SK-N-SH treated with all-trans-retinoic acid at 6 μM for 48 hours (cell line): ENCODE measurements at regions not wholly inside any gene's neighbourhood (a gene's known extent, or its start where the extent isn't known, plus 50 kb on each side); places are given as distances from the start of the nearest gene placed in this dataset.

Experiments used
- ATAC-seq: fragments of 200-7000 bp; cut with Tn5 transposase; 3 replicates; pipeline ENCODE4 v1.9.1; 2020; ENCODE audit warnings: mild to moderate bottlenecking, moderate library complexity
- ARNTL ChIP-seq: fragments of 450-650 bp; formaldehyde crosslinking; IDR thresholded peaks from 2 replicates; pipeline ENCODE4 v1.5.0; 2020; ENCODE audit warnings: low read depth, mild to moderate bottlenecking, moderate library complexity, borderline replicate concordance
- CSDC2 ChIP-seq: fragments of 250-450 bp; sonication (Bioruptor Pico); IDR thresholded peaks from 2 replicates; pipeline ENCODE4 v1.5.0; 2020; ENCODE audit warnings: mild to moderate bottlenecking, moderate library complexity
- ESRRG ChIP-seq: fragments of 250-450 bp; sonication (Bioruptor Pico); IDR thresholded peaks from 2 replicates; pipeline ENCODE4 v1.6.1; 2021; ENCODE audit warnings: mild to moderate bottlenecking
- GLIS3 ChIP-seq: fragments of 250-450 bp; sonication (Bioruptor Pico); IDR thresholded peaks from 2 replicates; pipeline ENCODE4 v1.5.0; 2020; ENCODE audit warnings: mild to moderate bottlenecking, moderate library complexity
- ISL1 ChIP-seq: fragments of 250-450 bp; sonication (Bioruptor Pico); IDR thresholded peaks from 2 replicates; pipeline ENCODE4 v2.1.2; 2022; ENCODE audit warnings: mild to moderate bottlenecking, moderate library complexity
- OSR1 ChIP-seq: fragments of 250-450 bp; sonication (Bioruptor Pico); IDR thresholded peaks from 2 replicates; pipeline ENCODE4 v1.8.0; 2022; ENCODE audit warnings: moderate library complexity, mild to moderate bottlenecking, inconsistent platforms
- PPARA ChIP-seq: fragments of 250-450 bp; sonication (Bioruptor Pico); IDR thresholded peaks from 2 replicates; pipeline ENCODE4 v1.5.0; 2020; ENCODE audit warnings: mild to moderate bottlenecking, borderline replicate concordance
- RARB ChIP-seq: fragments of 250-450 bp; sonication (Bioruptor Pico); IDR thresholded peaks from 2 replicates; pipeline ENCODE4 v1.8.0; 2021; ENCODE audit warnings: mild to moderate bottlenecking, moderate library complexity
- SNAI2 ChIP-seq: fragments of 250-450 bp; sonication (Bioruptor Pico); IDR thresholded peaks from 2 replicates; pipeline ENCODE4 v1.5.0; 2020; ENCODE audit warnings: mild to moderate bottlenecking, moderate library complexity
- TCF4 ChIP-seq: fragments of 250-450 bp; sonication (Bioruptor Pico); IDR thresholded peaks from 2 replicates; pipeline ENCODE4 v1.8.0; 2021; ENCODE audit warnings: mild to moderate bottlenecking, moderate library complexity, borderline replicate concordance
- TOX ChIP-seq: fragments of 250-450 bp; sonication (Bioruptor Pico); IDR thresholded peaks from 2 replicates; pipeline ENCODE4 v1.8.0; 2021; ENCODE audit warnings: mild to moderate bottlenecking, moderate library complexity, borderline replicate concordance
- ZC3H10 ChIP-seq: fragments of 250-450 bp; sonication (Bioruptor Pico); IDR thresholded peaks from 2 replicates; pipeline ENCODE4 v1.5.1; 2021; ENCODE audit warnings: mild to moderate bottlenecking, moderate library complexity
- ZFP3 ChIP-seq: fragments of 250-450 bp; sonication (Bioruptor Pico); IDR thresholded peaks from 2 replicates; pipeline ENCODE4 v1.5.0; 2020; ENCODE audit warnings: mild to moderate bottlenecking, moderate library complexity
- ZFP30 ChIP-seq: fragments of 450-650 bp; formaldehyde crosslinking; IDR thresholded peaks from 2 replicates; pipeline ENCODE4 v1.5.0; 2022; ENCODE audit warnings: mild to moderate bottlenecking, moderate library complexity
- ZNF565 ChIP-seq: fragments of 450-650 bp; formaldehyde crosslinking; conservative IDR thresholded peaks from 2 replicates; pipeline ENCODE4 v1.5.0; 2020; ENCODE audit warnings: low read depth, mild to moderate bottlenecking, moderate library complexity
- ZNF70 ChIP-seq: fragments of 450-650 bp; formaldehyde crosslinking; IDR thresholded peaks from 2 replicates; pipeline ENCODE4 v1.5.0; 2020; ENCODE audit warnings: mild to moderate bottlenecking, moderate library complexity
- ZNF8 ChIP-seq: fragments of 450-650 bp; formaldehyde crosslinking; IDR thresholded peaks from 2 replicates; pipeline ENCODE4 v1.5.0; 2020; ENCODE audit warnings: mild to moderate bottlenecking, moderate library complexity
- TF ChIP-seq, protein P1 (sequence below): fragments of 250-450 bp; sonication (Bioruptor Pico); IDR thresholded peaks from 2 replicates; pipeline ENCODE4 v1.5.1; 2021; ENCODE audit warnings: mild to moderate bottlenecking, moderate library complexity
- TF ChIP-seq, protein P2 (sequence below): fragments of 250-450 bp; sonication (Bioruptor Pico); IDR thresholded peaks from 2 replicates; pipeline ENCODE4 v1.8.0; 2020; ENCODE audit warnings: mild to moderate bottlenecking, moderate library complexity, borderline replicate concordance
- TF ChIP-seq, protein P3 (sequence below): fragments of 250-450 bp; sonication (Bioruptor Pico); IDR thresholded peaks from 2 replicates; pipeline ENCODE4 v1.5.1; 2020; ENCODE audit warnings: low read depth, mild to moderate bottlenecking, moderate library complexity
- TF ChIP-seq, protein P4 (sequence below): fragments of 250-450 bp; sonication (Bioruptor Pico); IDR thresholded peaks from 2 replicates; pipeline ENCODE4 v1.5.0; 2020; ENCODE audit warnings: mild to moderate bottlenecking, moderate library complexity

DNA sequence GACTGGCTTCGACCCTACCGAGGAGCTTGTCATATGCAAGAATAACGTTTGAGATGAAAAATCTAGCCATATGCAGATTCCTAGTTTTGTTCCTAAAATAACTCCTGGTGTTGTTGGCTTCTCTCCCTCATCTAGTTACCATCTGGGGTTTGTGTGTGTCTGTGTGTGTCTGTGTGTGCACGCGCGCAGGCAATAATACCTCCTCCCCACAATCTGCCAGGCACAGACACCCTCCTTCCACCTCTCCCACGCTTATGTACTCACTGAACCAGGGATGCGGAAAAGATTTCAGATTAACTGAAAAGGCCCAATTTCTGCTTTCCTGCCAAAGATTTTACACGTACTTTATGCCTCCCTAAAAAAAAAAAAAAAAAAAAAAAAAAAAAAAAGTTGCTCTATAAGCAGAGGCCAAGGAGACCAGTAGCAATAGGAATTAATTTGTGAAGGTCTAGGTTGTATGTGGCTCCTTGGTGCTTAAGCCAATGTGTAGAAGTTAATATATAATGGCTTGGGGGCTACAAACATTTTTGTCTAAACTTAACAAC is 452.7 kb downstream of the NUF2 start (continued):
- TF ChIP-seq, protein P1, sequence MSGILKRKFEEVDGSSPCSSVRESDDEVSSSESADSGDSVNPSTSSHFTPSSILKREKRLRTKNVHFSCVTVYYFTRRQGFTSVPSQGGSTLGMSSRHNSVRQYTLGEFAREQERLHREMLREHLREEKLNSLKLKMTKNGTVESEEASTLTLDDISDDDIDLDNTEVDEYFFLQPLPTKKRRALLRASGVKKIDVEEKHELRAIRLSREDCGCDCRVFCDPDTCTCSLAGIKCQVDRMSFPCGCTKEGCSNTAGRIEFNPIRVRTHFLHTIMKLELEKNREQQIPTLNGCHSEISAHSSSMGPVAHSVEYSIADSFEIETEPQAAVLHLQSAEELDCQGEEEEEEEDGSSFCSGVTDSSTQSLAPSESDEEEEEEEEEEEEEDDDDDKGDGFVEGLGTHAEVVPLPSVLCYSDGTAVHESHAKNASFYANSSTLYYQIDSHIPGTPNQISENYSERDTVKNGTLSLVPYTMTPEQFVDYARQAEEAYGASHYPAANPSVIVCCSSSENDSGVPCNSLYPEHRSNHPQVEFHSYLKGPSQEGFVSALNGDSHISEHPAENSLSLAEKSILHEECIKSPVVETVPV (CRISPR knock-in tag): no peak
- TF ChIP-seq PPARA (no peak), CSDC2 (CRISPR knock-in tag) (no peak), ZFP30 (CRISPR knock-in tag) (no peak), SNAI2 (no peak), ZC3H10 (CRISPR knock-in tag) (no peak)

DNA sequence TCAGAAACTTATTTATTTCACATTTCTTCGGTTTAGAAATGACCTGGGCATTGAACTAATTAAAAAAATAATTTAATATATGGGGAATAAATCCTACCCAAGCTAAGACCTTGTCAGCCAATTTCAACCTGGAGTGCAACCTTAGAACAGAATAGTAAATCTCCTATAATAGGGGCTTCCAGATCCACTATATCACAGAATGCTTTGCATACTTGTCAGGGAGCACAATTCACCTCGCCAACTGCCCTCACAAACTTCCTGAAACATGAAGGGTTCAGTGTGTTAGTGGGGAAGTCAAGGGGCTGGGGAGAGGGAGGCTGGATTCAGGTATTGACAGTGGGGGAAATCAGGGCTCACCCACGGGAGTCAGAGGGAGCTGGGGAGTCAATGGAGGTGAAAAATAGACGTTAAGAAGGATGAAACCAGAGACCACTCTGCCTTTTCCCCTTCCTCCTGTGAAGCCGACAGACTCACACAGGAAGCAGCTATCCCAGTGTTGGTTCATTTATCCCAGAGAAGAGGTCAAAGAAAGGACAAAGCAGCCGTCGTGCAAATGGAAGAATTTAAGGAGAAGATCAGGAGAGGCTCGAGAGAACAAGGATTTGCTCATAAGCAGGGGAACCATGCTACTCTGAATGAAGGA is 453.3 kb downstream of the NUF2 start:
- no peak for ATAC-seq
- TF ChIP-seq PPARA (no peak), GLIS3 (no peak), ARNTL (no peak), OSR1 (CRISPR knock-in tag) (no peak), ZC3H10 (CRISPR knock-in tag) (no peak), CSDC2 (CRISPR knock-in tag) (no peak), TCF4 (no peak), ESRRG (no peak), ZNF70 (CRISPR knock-in tag) (no peak), RARB (CRISPR knock-in tag) (no peak), ZFP3 (no peak)
- TF ChIP-seq, protein P1 (CRISPR knock-in tag): no peak

DNA sequence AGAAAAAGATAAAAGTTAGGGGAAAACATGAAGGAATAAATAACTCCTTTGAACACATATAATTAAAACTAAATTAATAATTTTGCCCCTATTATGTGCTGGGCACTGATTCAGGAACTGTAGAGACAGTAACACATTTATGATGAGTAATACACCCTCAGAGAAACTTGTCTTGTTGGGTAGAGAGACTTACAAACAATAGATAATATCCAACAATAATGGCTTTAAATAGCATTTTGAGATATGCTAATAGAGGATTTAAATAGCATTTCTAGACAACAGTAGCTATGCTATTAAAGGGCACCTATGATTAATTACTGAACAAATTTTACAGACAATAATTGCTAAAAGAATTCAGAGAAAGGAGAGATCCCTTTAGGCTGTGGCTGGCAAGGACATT is 455.5 kb downstream of the NUF2 start:
- no peak for ATAC-seq
- TF ChIP-seq CSDC2 (CRISPR knock-in tag) (no peak), RARB (CRISPR knock-in tag) (no peak), GLIS3 (no peak)

DNA sequence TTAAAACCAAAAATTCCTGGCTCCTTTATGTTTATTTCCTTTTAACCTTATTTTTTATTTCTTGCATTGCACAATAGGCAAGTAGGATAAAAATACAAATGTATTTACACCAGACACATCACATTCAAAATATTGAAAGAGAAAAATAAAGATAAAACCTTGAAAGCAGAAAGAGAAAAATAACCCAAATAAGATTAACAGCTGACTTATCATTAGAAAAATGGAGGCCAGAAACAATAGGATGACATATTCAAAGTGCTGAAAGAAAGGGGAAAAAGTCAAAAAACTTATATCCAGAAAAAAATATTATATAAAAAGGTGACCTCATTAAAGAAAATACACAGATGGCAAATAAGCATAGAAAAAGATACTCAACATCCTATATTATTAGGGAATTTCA is 459.4 kb downstream of the NUF2 start:
- no peak for TF ChIP-seq ZFP30 (CRISPR knock-in tag)
- no peak for TF ChIP-seq ZNF565
- TF ChIP-seq ZNF70 (CRISPR knock-in tag): no peak
- TF ChIP-seq, protein P2, sequence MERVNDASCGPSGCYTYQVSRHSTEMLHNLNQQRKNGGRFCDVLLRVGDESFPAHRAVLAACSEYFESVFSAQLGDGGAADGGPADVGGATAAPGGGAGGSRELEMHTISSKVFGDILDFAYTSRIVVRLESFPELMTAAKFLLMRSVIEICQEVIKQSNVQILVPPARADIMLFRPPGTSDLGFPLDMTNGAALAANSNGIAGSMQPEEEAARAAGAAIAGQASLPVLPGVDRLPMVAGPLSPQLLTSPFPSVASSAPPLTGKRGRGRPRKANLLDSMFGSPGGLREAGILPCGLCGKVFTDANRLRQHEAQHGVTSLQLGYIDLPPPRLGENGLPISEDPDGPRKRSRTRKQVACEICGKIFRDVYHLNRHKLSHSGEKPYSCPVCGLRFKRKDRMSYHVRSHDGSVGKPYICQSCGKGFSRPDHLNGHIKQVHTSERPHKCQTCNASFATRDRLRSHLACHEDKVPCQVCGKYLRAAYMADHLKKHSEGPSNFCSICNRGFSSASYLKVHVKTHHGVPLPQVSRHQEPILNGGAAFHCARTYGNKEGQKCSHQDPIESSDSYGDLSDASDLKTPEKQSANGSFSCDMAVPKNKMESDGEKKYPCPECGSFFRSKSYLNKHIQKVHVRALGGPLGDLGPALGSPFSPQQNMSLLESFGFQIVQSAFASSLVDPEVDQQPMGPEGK: no peak
- no peak for TF ChIP-seq SNAI2
- TF ChIP-seq, protein P3, sequence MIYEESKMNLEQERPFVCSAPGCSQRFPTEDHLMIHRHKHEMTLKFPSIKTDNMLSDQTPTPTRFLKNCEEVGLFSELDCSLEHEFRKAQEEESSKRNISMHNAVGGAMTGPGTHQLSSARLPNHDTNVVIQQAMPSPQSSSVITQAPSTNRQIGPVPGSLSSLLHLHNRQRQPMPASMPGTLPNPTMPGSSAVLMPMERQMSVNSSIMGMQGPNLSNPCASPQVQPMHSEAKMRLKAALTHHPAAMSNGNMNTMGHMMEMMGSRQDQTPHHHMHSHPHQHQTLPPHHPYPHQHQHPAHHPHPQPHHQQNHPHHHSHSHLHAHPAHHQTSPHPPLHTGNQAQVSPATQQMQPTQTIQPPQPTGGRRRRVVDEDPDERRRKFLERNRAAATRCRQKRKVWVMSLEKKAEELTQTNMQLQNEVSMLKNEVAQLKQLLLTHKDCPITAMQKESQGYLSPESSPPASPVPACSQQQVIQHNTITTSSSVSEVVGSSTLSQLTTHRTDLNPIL: no peak
- TF ChIP-seq, protein P1 (CRISPR knock-in tag): no peak
- TF ChIP-seq ZC3H10 (CRISPR knock-in tag): no peak
- TF ChIP-seq ISL1: no peak
- TF ChIP-seq ZFP3: no peak
- TF ChIP-seq ZNF8 (CRISPR knock-in tag): no peak
- TF ChIP-seq TOX (CRISPR knock-in tag): no peak
- no peak for TF ChIP-seq ESRRG
- TF ChIP-seq, protein P4, sequence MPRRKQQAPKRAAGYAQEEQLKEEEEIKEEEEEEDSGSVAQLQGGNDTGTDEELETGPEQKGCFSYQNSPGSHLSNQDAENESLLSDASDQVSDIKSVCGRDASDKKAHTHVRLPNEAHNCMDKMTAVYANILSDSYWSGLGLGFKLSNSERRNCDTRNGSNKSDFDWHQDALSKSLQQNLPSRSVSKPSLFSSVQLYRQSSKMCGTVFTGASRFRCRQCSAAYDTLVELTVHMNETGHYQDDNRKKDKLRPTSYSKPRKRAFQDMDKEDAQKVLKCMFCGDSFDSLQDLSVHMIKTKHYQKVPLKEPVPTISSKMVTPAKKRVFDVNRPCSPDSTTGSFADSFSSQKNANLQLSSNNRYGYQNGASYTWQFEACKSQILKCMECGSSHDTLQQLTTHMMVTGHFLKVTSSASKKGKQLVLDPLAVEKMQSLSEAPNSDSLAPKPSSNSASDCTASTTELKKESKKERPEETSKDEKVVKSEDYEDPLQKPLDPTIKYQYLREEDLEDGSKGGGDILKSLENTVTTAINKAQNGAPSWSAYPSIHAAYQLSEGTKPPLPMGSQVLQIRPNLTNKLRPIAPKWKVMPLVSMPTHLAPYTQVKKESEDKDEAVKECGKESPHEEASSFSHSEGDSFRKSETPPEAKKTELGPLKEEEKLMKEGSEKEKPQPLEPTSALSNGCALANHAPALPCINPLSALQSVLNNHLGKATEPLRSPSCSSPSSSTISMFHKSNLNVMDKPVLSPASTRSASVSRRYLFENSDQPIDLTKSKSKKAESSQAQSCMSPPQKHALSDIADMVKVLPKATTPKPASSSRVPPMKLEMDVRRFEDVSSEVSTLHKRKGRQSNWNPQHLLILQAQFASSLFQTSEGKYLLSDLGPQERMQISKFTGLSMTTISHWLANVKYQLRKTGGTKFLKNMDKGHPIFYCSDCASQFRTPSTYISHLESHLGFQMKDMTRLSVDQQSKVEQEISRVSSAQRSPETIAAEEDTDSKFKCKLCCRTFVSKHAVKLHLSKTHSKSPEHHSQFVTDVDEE (CRISPR knock-in tag): no peak
- no peak for TF ChIP-seq CSDC2 (CRISPR knock-in tag)
- TF ChIP-seq TCF4: no peak
- no peak for TF ChIP-seq PPARA
- no peak for TF ChIP-seq GLIS3
- ATAC-seq: no peak
